Epithelial cell of esophagus (primary cell): ENCODE measurements at regions not wholly inside any gene's neighbourhood (a gene's known extent, or its start where the extent isn't known, plus 50 kb on each side); places are given as distances from the start of the nearest gene placed in this dataset.
A peak's percentile ranks its signal among the peaks of the same experiment; 100 is the strongest.

Experiments
- DNase-seq: peaks from one replicate; pipeline ENCODE4 v3.0.0; 2010; ENCODE audit warnings: low read depth
- H3K4me3 ChIP-seq: 2 replicates; pipeline ENCODE4 v1.5.1; 2011; ENCODE audit warnings: mild to moderate bottlenecking, low read length, control low read depth
- TF ChIP-seq, protein P1 (sequence below): IDR thresholded peaks from 2 replicates; pipeline ENCODE4 v1.5.1; 2011; ENCODE audit warnings: low read depth, mild to moderate bottlenecking, low read length, control low read depth, inconsistent platforms; ENCODE audit not compliant: insufficient read depth; ENCODE audit errors: missing control alignments

DNA sequence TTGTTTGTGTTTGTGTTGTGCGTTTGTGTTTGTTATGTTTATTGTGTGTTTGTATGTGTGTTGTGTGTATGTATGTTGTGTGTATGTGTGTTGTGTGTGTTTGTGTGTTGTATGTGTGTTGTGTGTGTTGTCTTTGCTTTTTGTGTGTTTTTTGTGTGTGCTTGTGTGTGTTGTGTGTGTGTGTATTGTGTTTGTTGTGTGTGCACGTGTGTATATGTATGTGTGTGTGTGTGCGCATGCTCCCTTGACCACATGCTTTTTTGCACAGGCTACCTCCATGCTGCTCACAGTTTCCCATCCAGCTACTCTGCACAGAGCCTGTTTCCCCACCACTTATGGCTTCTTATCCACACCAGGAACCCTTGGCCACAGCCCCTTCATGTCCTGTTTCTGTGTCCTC lies 720.0 kb upstream of the ADAMTS16 start:
- H3K4me3 ChIP-seq: no peak overlapping the region
- TF ChIP-seq, protein P1, sequence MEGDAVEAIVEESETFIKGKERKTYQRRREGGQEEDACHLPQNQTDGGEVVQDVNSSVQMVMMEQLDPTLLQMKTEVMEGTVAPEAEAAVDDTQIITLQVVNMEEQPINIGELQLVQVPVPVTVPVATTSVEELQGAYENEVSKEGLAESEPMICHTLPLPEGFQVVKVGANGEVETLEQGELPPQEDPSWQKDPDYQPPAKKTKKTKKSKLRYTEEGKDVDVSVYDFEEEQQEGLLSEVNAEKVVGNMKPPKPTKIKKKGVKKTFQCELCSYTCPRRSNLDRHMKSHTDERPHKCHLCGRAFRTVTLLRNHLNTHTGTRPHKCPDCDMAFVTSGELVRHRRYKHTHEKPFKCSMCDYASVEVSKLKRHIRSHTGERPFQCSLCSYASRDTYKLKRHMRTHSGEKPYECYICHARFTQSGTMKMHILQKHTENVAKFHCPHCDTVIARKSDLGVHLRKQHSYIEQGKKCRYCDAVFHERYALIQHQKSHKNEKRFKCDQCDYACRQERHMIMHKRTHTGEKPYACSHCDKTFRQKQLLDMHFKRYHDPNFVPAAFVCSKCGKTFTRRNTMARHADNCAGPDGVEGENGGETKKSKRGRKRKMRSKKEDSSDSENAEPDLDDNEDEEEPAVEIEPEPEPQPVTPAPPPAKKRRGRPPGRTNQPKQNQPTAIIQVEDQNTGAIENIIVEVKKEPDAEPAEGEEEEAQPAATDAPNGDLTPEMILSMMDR: no peak
- no peak for DNase-seq

GRCh38 chr5:4420681-4421080 lies 719.4 kb upstream of the ADAMTS16 start:
- no peak overlapping the region for H3K4me3 ChIP-seq
- DNase-seq: no peak
- TF ChIP-seq, protein P1: no peak

GRCh38 chr5:4422247-4422646 lies 717.9 kb upstream of the ADAMTS16 start:
- TF ChIP-seq, protein P1: no peak
- H3K4me3 ChIP-seq: no peak overlapping the region
- peak; percentile 1 for DNase-seq

DNA sequence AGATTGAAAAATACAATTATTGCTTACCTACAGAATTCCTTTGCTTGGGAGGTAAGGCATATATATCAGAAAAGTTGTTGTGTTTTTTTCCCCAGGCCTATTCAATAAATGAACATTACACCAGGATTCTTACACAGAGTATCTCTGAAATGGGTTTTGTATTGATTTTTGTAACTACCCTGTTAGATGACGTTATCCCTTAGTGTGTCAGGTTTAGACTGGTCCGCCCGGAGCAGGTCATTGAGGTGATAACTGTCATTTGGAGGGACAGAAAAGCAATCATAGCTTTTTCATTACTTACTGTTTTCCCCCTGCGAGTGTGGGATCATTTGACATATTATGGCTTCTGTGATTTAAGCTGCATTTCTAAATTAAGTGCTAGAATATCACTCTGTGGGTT lies 715.2 kb upstream of the ADAMTS16 start:
- no peak for DNase-seq
- no peak overlapping the region for H3K4me3 ChIP-seq
- TF ChIP-seq, protein P1: no peak

GRCh38 chr5:4440536-4440935 lies 699.6 kb upstream of the ADAMTS16 start:
- TF ChIP-seq, protein P1: no peak
- no peak for DNase-seq

DNA sequence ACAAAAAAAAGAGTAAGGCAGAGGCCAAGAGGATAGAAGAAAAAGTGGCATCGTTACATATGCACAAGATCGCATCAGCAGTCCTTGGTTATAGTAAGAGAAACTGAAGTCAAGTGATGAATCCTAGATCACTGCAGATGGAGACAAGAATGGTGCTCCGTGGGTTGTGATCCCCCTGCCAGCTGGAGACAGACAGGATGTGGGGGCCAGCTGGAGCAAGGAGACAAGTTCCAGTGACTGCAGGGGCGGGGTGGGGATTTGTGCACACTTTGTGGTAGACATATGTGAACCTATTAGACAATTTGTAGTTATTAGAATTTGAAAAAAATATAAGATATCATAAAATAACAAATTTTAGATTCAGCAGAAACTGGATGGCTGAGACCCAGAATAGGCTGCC lies 697.9 kb upstream of the ADAMTS16 start:
- TF ChIP-seq, protein P1: no peak
- H3K4me3 ChIP-seq: no peak overlapping the region
- DNase-seq: no peak

More at GRCh38 chr5:4440536-4440935, 699.6 kb upstream of the ADAMTS16 start:
- H3K4me3 ChIP-seq: no peak overlapping the region

DNA sequence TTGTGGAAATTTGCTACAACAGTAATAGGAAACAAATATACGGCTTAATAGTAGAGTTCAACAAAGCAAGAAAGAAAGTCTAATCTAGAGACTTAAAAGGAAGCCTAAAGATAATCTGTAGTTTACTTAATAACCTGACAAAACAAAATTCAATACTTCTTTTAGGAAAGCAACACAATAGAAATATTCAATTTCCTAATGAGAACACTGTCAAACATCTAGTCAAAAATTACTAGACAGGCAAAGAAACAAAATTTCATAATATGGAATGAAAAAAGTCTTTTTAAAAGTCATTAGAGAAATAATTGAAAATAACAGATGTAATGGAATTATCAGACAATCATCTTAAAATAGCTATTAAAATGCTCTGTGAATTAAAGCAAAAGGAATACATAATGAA lies 692.5 kb upstream of the ADAMTS16 start:
- no peak for DNase-seq
- TF ChIP-seq, protein P1: no peak

More for the DNA sequence above, 692.5 kb upstream of the ADAMTS16 start:
- H3K4me3 ChIP-seq: no peak overlapping the region
